Liver (tissue), 8 donors: ENCODE measurements at regions not wholly inside any gene's neighbourhood (a gene's known extent, or its start where the extent isn't known, plus 50 kb on each side); places are given as distances from the start of the nearest gene placed in this dataset.

Source experiments
- DNase-seq: peaks from one replicate; pipeline ENCODE4 v3.0.0-alpha.2; 2017; ENCODE audit warnings: low spot score
- H3K27ac ChIP-seq, 2 donors: one replicate each; pipeline ENCODE4 v1.7.0; 2013; ENCODE audit warnings: inconsistent platforms in 2 of 2, low read length in 2 of 2, control low read depth in 1 of 2, low read depth in 1 of 2, mild to moderate bottlenecking in 1 of 2
- H3K27me3 ChIP-seq, 4 donors: one replicate each; pipeline versions ENCODE4 v1.6.1 to v1.7.0; 2013; ENCODE audit warnings: low read length in 3 of 4, inconsistent platforms in 1 of 4, mild to moderate bottlenecking in 1 of 4, moderate library complexity in 1 of 4; ENCODE audit not compliant: control insufficient read depth in 4 of 4, insufficient read depth in 4 of 4
- H3K36me3 ChIP-seq, 4 donors: one replicate each; pipeline versions ENCODE4 v1.6.1 to v1.7.0; 2013; ENCODE audit warnings: low read length in 3 of 4, mild to moderate bottlenecking in 3 of 4, low read depth in 1 of 4, moderate library complexity in 1 of 4; ENCODE audit not compliant: control insufficient read depth in 4 of 4, insufficient read depth in 3 of 4
- H3K4me1 ChIP-seq, 4 donors: one replicate each; pipeline versions ENCODE4 v1.6.1 to v1.7.0; 2013; ENCODE audit warnings: low read length in 3 of 4, mild to moderate bottlenecking in 3 of 4, moderate library complexity in 1 of 4; ENCODE audit not compliant: control insufficient read depth in 4 of 4, insufficient read depth in 4 of 4
- H3K4me3 ChIP-seq, 3 donors: one replicate each; pipeline versions ENCODE4 v1.6.1 to v1.7.0; 2013; ENCODE audit warnings: low read length in 3 of 3, control low read depth in 1 of 3, low read depth in 1 of 3, mild to moderate bottlenecking in 1 of 3
- H3K9ac ChIP-seq, 2 donors: one replicate each; pipeline ENCODE4 v1.7.0; 2013; ENCODE audit warnings: low read length in 2 of 2, mild to moderate bottlenecking in 2 of 2, moderate library complexity in 2 of 2, control low read depth in 1 of 2, low read depth in 1 of 2
- H3K9me3 ChIP-seq, 4 donors: one replicate each; pipeline versions ENCODE4 v1.6.1 to v1.7.0; 2013; ENCODE audit warnings: low read length in 3 of 4; ENCODE audit not compliant: control insufficient read depth in 4 of 4
- ATF3 ChIP-seq: IDR thresholded peaks from 2 replicates; pipeline ENCODE4 v1.6.1; 2016; ENCODE audit warnings: antibody characterized with exemption
- FOXA1 ChIP-seq: IDR thresholded peaks from 2 replicates; pipeline ENCODE4 v1.6.1; 2016; ENCODE audit warnings: antibody characterized with exemption
- FOXA2 ChIP-seq: IDR thresholded peaks from 2 replicates; pipeline ENCODE4 v1.6.1; 2016; ENCODE audit warnings: antibody characterized with exemption
- GABPA ChIP-seq, 2 donors: IDR thresholded peaks in 1 of 2; conservative IDR thresholded peaks in 1 of 2; 2 replicates each; pipeline ENCODE4 v1.6.1; 2016; ENCODE audit warnings: antibody characterized with exemption in 2 of 2, mild to moderate bottlenecking in 1 of 2, moderate library complexity in 1 of 2
- HNF4G ChIP-seq: IDR thresholded peaks from 2 replicates; pipeline ENCODE4 v1.6.1; 2016; ENCODE audit warnings: antibody characterized with exemption
- JUND ChIP-seq, 2 donors: IDR thresholded peaks; 2 replicates each; pipeline ENCODE4 v1.6.1; 2016; ENCODE audit warnings: antibody characterized with exemption in 2 of 2
- NR2F2 ChIP-seq: IDR thresholded peaks from 2 replicates; pipeline ENCODE4 v1.6.1; 2016; ENCODE audit warnings: antibody characterized with exemption
- RAD21 ChIP-seq, 2 donors: IDR thresholded peaks; 2 replicates each; pipeline ENCODE4 v1.6.1; 2016; ENCODE audit warnings: antibody characterized with exemption in 2 of 2, mild to moderate bottlenecking in 2 of 2
- REST ChIP-seq: IDR thresholded peaks from 2 replicates; pipeline ENCODE4 v1.6.1; 2016; ENCODE audit warnings: antibody characterized with exemption, mild to moderate bottlenecking
- RXRA ChIP-seq, 2 donors: IDR thresholded peaks; 2 replicates each; pipeline ENCODE4 v1.6.1; 2017 to 2018; ENCODE audit warnings: antibody characterized with exemption in 2 of 2, mild to moderate bottlenecking in 1 of 2
- SP1 ChIP-seq: IDR thresholded peaks from 2 replicates; pipeline ENCODE4 v1.6.1; 2018; ENCODE audit warnings: antibody characterized with exemption, mild to moderate bottlenecking
- TAF1 ChIP-seq: conservative IDR thresholded peaks from 2 replicates; pipeline ENCODE4 v1.6.1; 2016; ENCODE audit warnings: antibody characterized with exemption, mild to moderate bottlenecking
- WGBS: extraction: QIAGEN DNeasy Blood & Tissue Kit; methylation state at CpG from one replicate; pipeline ENCODE4 v1.1.7; 2013; 5-methylcytosine and 5-hydroxymethylcytosine counted together
- TF ChIP-seq, protein P1 (sequence below): fragments of 150-350 bp; IDR thresholded peaks from 2 replicates; pipeline ENCODE4 v1.5.1; 2017; ENCODE audit warnings: improper control_type of control experiment, low read depth, low read length; ENCODE audit not compliant: missing input control
- donor health status: healthy.
- donor health status: healthy.
- donor health status: healthy.
- donor health status: healthy.
- donor health status: healthy.

- 84% methylated on average over 3 of the region's 3 CpGs for WGBS
- Histone ChIP-seq H3K4me3 (no peak overlapping the region), H3K27ac (no peak overlapping the region), H3K9ac (no peak overlapping the region), H3K4me1 (no peaks in the 10 kb centered on the region), H3K9me3 (no peaks in the 10 kb centered on the region), H3K36me3 (no peaks in the 10 kb centered on the region), H3K27me3 (no peaks in the 10 kb centered on the region)
- DNase-seq = no peak
- TF ChIP-seq HNF4G (no peak), REST (no peak), RXRA (IDR thresholded peaks at IDR 0.05) (no peak), FOXA1 (no peak), TAF1 (no peak), SP1 (no peak), JUND (IDR thresholded peaks at IDR 0.05) (no peak), NR2F2 (no peak), FOXA2 (no peak), GABPA (IDR thresholded peaks at IDR 0.05 in 1 of 2, conservative IDR thresholded peaks at IDR 0.05 in 1 of 2) (no peak), ATF3 (no peak)
- TF ChIP-seq, protein P1, sequence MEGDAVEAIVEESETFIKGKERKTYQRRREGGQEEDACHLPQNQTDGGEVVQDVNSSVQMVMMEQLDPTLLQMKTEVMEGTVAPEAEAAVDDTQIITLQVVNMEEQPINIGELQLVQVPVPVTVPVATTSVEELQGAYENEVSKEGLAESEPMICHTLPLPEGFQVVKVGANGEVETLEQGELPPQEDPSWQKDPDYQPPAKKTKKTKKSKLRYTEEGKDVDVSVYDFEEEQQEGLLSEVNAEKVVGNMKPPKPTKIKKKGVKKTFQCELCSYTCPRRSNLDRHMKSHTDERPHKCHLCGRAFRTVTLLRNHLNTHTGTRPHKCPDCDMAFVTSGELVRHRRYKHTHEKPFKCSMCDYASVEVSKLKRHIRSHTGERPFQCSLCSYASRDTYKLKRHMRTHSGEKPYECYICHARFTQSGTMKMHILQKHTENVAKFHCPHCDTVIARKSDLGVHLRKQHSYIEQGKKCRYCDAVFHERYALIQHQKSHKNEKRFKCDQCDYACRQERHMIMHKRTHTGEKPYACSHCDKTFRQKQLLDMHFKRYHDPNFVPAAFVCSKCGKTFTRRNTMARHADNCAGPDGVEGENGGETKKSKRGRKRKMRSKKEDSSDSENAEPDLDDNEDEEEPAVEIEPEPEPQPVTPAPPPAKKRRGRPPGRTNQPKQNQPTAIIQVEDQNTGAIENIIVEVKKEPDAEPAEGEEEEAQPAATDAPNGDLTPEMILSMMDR = no peak
These were observed 120.6 kb downstream of the SPRY1 start for GRCh38 chr4:123517176-123517575.

GRCh38 chr4:123517971-123518370, 121.4 kb downstream of the SPRY1 start:
- WGBS = 97% methylated on average over 3 of the region's 3 CpGs

More at GRCh38 chr4:123517971-123518370, 121.4 kb downstream of the SPRY1 start:
- no peak overlapping the region for H3K27ac ChIP-seq
- no peaks in the 10 kb centered on the region for H3K9me3 ChIP-seq
- H3K27me3 ChIP-seq = no peaks in the 10 kb centered on the region
- H3K4me1 ChIP-seq = no peaks in the 10 kb centered on the region
- DNase-seq = no peak
- no peak overlapping the region for H3K4me3 ChIP-seq
- no peak overlapping the region for H3K9ac ChIP-seq
- TF ChIP-seq NR2F2 (no peak), JUND (IDR thresholded peaks at IDR 0.05) (no peak), REST (no peak), RAD21 (IDR thresholded peaks at IDR 0.05) (no peak), FOXA2 (no peak), HNF4G (no peak)
- H3K36me3 ChIP-seq = no peaks in the 10 kb centered on the region
